IMR-90 (cell line): ENCODE measurements at regions not wholly inside any gene's neighbourhood (a gene's known extent, or its start where the extent isn't known, plus 50 kb on each side); places are given as distances from the start of the nearest gene placed in this dataset.

Source experiments
- ATAC-seq: fragments of 200-7000 bp; cut with Tn5 transposase; 2 replicates; pipeline ENCODE4 v1.9.1; 2020; ENCODE audit warnings: low read depth, mild to moderate bottlenecking, moderate library complexity
- BruUV-seq: library from RNA; stranded (reverse); fragments of 400-500 nt; replicated peaks from 2 replicates; lab custom pipeline; 2021; lab: Mats Ljungman, UMichigan
- CTCF ChIA-PET: fragments of 300-600 bp; formaldehyde crosslinking; extraction: SDS; loops from one replicate; lab custom pipeline; 2021; ENCODE audit warnings: antibody characterized with exemption; lab: Yijun Ruan, JAX
- POLR2A ChIA-PET: fragments of 300-600 bp; sonication (Branson Sonifier 250); formaldehyde crosslinking; loops from one replicate; lab custom pipeline; 2022; ENCODE audit warnings: antibody characterized with exemption; ENCODE audit not compliant: unreplicated experiment; lab: Charles Lee
- DNase-seq: peaks from one replicate; pipeline ENCODE4 v3.0.0; 2013
- H2AFZ ChIP-seq: replicated peaks from 2 replicates; pipeline ENCODE3; 2013; ENCODE audit warnings: low read length, mild to moderate bottlenecking; ENCODE audit not compliant: poor library complexity
- H2AK5ac ChIP-seq: 2 replicates; pipeline ENCODE4 v1.6.1; 2013; ENCODE audit warnings: low read depth, low read length, inconsistent platforms
- H2AK9ac ChIP-seq: replicated peaks from 2 replicates; pipeline ENCODE3; 2013; ENCODE audit warnings: mild to moderate bottlenecking, low read depth, low read length, moderate library complexity; ENCODE audit not compliant: poor library complexity
- H2BK120ac ChIP-seq: 2 replicates; pipeline ENCODE4 v1.6.1; 2013; ENCODE audit warnings: low read depth, low read length, inconsistent platforms
- H2BK15ac ChIP-seq: 3 replicates; pipeline ENCODE4 v1.6.1; 2013; ENCODE audit warnings: low read depth, low read length, inconsistent platforms
- H2BK20ac ChIP-seq: 2 replicates; pipeline ENCODE4 v1.6.1; 2013; ENCODE audit warnings: low read depth, mild to moderate bottlenecking, inconsistent platforms, low read length, moderate library complexity
- H2BK5ac ChIP-seq: 2 replicates; pipeline ENCODE4 v1.6.1; 2013; ENCODE audit warnings: mild to moderate bottlenecking, low read depth, low read length, inconsistent platforms; ENCODE audit not compliant: poor library complexity, severe bottlenecking
- H3K14ac ChIP-seq: replicated peaks from 2 replicates; pipeline ENCODE4 v1.6.1; 2013; ENCODE audit warnings: low read depth, low read length, inconsistent platforms
- H3K18ac ChIP-seq: 2 replicates; pipeline ENCODE4 v1.6.1; 2013; ENCODE audit warnings: low read depth, low read length, control low read depth
- H3K23ac ChIP-seq: 2 replicates; pipeline ENCODE4 v1.6.1; 2013; ENCODE audit warnings: low read depth, low read length, inconsistent platforms
- H3K27ac ChIP-seq: 2 replicates; pipeline ENCODE4 v1.5.1; 2013; ENCODE audit warnings: mild to moderate bottlenecking, control low read depth, low read length; ENCODE audit not compliant: insufficient read depth
- H3K27me3 ChIP-seq: 2 replicates; pipeline ENCODE4 v1.6.1; 2013; ENCODE audit warnings: low read length; ENCODE audit not compliant: control insufficient read depth, insufficient read depth
- H3K36me3 ChIP-seq: 2 replicates; pipeline ENCODE4 v1.6.1; 2013; ENCODE audit warnings: low read length, mixed read lengths; ENCODE audit not compliant: control insufficient read depth, insufficient read depth
- H3K4ac ChIP-seq: 2 replicates; pipeline ENCODE4 v1.6.1; 2013; ENCODE audit warnings: low read depth, low read length, inconsistent platforms
- H3K4me1 ChIP-seq: 2 replicates; pipeline ENCODE4 v1.6.1; 2013; ENCODE audit warnings: low read length, mixed read lengths; ENCODE audit not compliant: control insufficient read depth, insufficient read depth
- H3K4me2 ChIP-seq: 2 replicates; pipeline ENCODE4 v1.6.1; 2013; ENCODE audit warnings: low read depth, mild to moderate bottlenecking, control low read depth, low read length, moderate library complexity
- H3K4me3 ChIP-seq: 2 replicates; pipeline ENCODE4 v1.5.1; 2013; ENCODE audit warnings: low read depth, mild to moderate bottlenecking, control low read depth, low read length, moderate library complexity; ENCODE audit not compliant: insufficient read depth
- H3K56ac ChIP-seq: 2 replicates; pipeline ENCODE4 v1.6.1; 2013; ENCODE audit warnings: low read length, inconsistent platforms; ENCODE audit not compliant: insufficient read depth; ENCODE audit errors: extremely low read depth
- H3K79me1 ChIP-seq, 2 experiments: 2 replicates each; pipeline ENCODE4 v1.6.1; 2013; ENCODE audit warnings: low read length in 2 of 2, inconsistent platforms in 1 of 2, low read depth in 1 of 2
- H3K9ac ChIP-seq: 2 replicates; pipeline ENCODE4 v1.6.1; 2013; ENCODE audit warnings: low read depth, low read length, control low read depth
- H3K9me1 ChIP-seq: 2 replicates; pipeline ENCODE4 v1.6.1; 2013; ENCODE audit warnings: low read length, inconsistent platforms; ENCODE audit not compliant: insufficient read depth
- H3K9me3 ChIP-seq: 2 replicates; pipeline ENCODE4 v1.6.1; 2013; ENCODE audit warnings: low read length; ENCODE audit not compliant: control insufficient read depth, insufficient read depth
- H4K20me1 ChIP-seq: 2 replicates; pipeline ENCODE4 v1.6.1; 2013; ENCODE audit warnings: low read length, inconsistent platforms; ENCODE audit not compliant: insufficient read depth
- H4K5ac ChIP-seq: 2 replicates; pipeline ENCODE4 v1.6.1; 2013; ENCODE audit warnings: mild to moderate bottlenecking, low read depth, low read length, control low read depth
- H4K8ac ChIP-seq, 2 experiments: 2 replicates each; pipeline ENCODE4 v1.6.1; 2013; ENCODE audit warnings: low read depth in 2 of 2, low read length in 2 of 2, control low read depth in 1 of 2, inconsistent platforms in 1 of 2
- H4K91ac ChIP-seq: 2 replicates; pipeline ENCODE4 v1.6.1; 2013; ENCODE audit warnings: low read depth, low read length, inconsistent platforms; ENCODE audit not compliant: insufficient read depth
- BHLHE40 ChIP-seq: fragments of 150-350 bp; IDR thresholded peaks from 2 replicates; pipeline ENCODE4 v1.6.1; 2016; ENCODE audit warnings: mild to moderate bottlenecking, low read depth, low read length
- CTCF ChIP-seq: conservative IDR thresholded peaks from 2 replicates; pipeline ENCODE4 v1.5.1; 2012; ENCODE audit warnings: mild to moderate bottlenecking, low read depth, low read length, improper control_type of control experiment
- ELK1 ChIP-seq: fragments of 150-350 bp; IDR thresholded peaks from 2 replicates; pipeline ENCODE4 v1.6.1; 2016; ENCODE audit warnings: low read depth, mild to moderate bottlenecking, low read length, moderate library complexity, borderline replicate concordance
- FOS ChIP-seq: fragments of 150-350 bp; IDR thresholded peaks from 2 replicates; pipeline ENCODE4 v1.6.1; 2016; ENCODE audit warnings: low read depth, low read length
- MAFK ChIP-seq: IDR thresholded peaks from 2 replicates; pipeline ENCODE4 v1.6.1; 2012; ENCODE audit warnings: low read depth, low read length, improper control_type of control experiment
- MAZ ChIP-seq: IDR thresholded peaks from 2 replicates; pipeline ENCODE4 v1.6.1; 2012; ENCODE audit warnings: low read depth, mild to moderate bottlenecking, low read length, improper control_type of control experiment, moderate library complexity, borderline replicate concordance
- MXI1 ChIP-seq: IDR thresholded peaks from 2 replicates; pipeline ENCODE4 v1.6.1; 2012; ENCODE audit warnings: low read depth, mild to moderate bottlenecking, low read length, moderate library complexity, borderline replicate concordance
- NFE2L2 ChIP-seq: fragments of 150-350 bp; IDR thresholded peaks from 2 replicates; pipeline ENCODE4 v1.6.1; 2016; ENCODE audit warnings: low read depth, mild to moderate bottlenecking, low read length
- POLR2A ChIP-seq: IDR thresholded peaks from 2 replicates; pipeline ENCODE4 v1.6.1; 2012; ENCODE audit warnings: mild to moderate bottlenecking, low read depth, low read length
- RCOR1 ChIP-seq: IDR thresholded peaks from 2 replicates; pipeline ENCODE4 v1.6.1; 2012; ENCODE audit warnings: mild to moderate bottlenecking, low read length, improper control_type of control experiment; ENCODE audit not compliant: insufficient replicate concordance
- RFX5 ChIP-seq: IDR thresholded peaks from 2 replicates; pipeline ENCODE4 v1.8.0; 2012; ENCODE audit warnings: low read depth, mild to moderate bottlenecking, low read length, moderate library complexity
- dilution Hi-C: fragments of 300-500 bp; cut with HindIII; formaldehyde crosslinking; loops from one replicate; pipeline ENCODE4 v1.14.3; 2018; ENCODE audit warnings: low sequenced_read_pairs; ENCODE audit not compliant: unreplicated experiment
- in situ Hi-C: fragments of 300-500 bp; cut with MboI; formaldehyde crosslinking; loops from 3 replicates; pipeline ENCODE4 v1.14.3; 2019; ENCODE audit warnings: low sequenced_read_pairs, inconsistent platforms, mixed read lengths
- intact Hi-C: fragments of 100-400 bp; cut with micrococcal nuclease; formaldehyde crosslinking; loops from 2 replicates; pipeline ENCODE4 v1.10.0; 2022

- no peak overlapping the region for H3K9ac ChIP-seq
- H2AK9ac ChIP-seq, result no peak overlapping the region
- H3K9me1 ChIP-seq, result no peaks in the 10 kb centered on the region
- DNase-seq (no peak), ATAC-seq (no peak)
- POLR2A ChIA-PET, result no interaction called here
- no peaks in the 10 kb centered on the region for H3K27me3 ChIP-seq
- H3K4me1 ChIP-seq, result no peaks in the 10 kb centered on the region
- no peak overlapping the region for H3K56ac ChIP-seq
- TF ChIP-seq MAZ, result no peak
- no peak for TF ChIP-seq ELK1
- TF ChIP-seq FOS, result no peak
- TF ChIP-seq BHLHE40, result no peak
- no peak for TF ChIP-seq NFE2L2
- TF ChIP-seq CTCF, result no peak
- no peak for TF ChIP-seq MAFK
- TF ChIP-seq POLR2A, result no peak
- no peak for TF ChIP-seq RFX5
- TF ChIP-seq RCOR1, result no peak
- no peak for TF ChIP-seq MXI1
- H3K9me3 ChIP-seq, result no peaks in the 10 kb centered on the region
- H3K27ac ChIP-seq, result no peak overlapping the region
- no peak overlapping the region for H3K4me3 ChIP-seq
- no peak overlapping the region for H3K4me2 ChIP-seq
- CTCF ChIA-PET, result no interaction called here
- no peak overlapping the region for H4K91ac ChIP-seq
- H3K23ac ChIP-seq, result no peak overlapping the region
- no peak overlapping the region for H4K8ac ChIP-seq
- BruUV-seq, result no TSS peak
- no peaks in the 10 kb centered on the region for H4K20me1 ChIP-seq
- H3K79me1 ChIP-seq, result no peaks in the 10 kb centered on the region
- H2BK5ac ChIP-seq, result no peak overlapping the region
- no peak overlapping the region for H4K5ac ChIP-seq
- H3K14ac ChIP-seq, result no peak overlapping the region
- no peak overlapping the region for H2AFZ ChIP-seq
- in situ Hi-C loops, result no loop called here
- dilution Hi-C loops, result no loop called here
- no peak overlapping the region for H2AK5ac ChIP-seq
- intact Hi-C loops, result no loop called here
- no peaks in the 10 kb centered on the region for H3K36me3 ChIP-seq
- no peak overlapping the region for H3K18ac ChIP-seq
- no peak overlapping the region for H2BK20ac ChIP-seq
- H3K4ac ChIP-seq, result no peak overlapping the region
- no peak overlapping the region for H2BK120ac ChIP-seq
- H2BK15ac ChIP-seq, result no peak overlapping the region
Measured at GRCh38 chr18:33914399-33914798, 310.3 kb downstream of the NOL4 start.
